HEK293 (cell line): ENCODE measurements at regions not wholly inside any gene's neighbourhood (a gene's known extent, or its start where the extent isn't known, plus 50 kb on each side); places are given as distances from the start of the nearest gene placed in this dataset.

Source experiments
- CTCF ChIA-PET: fragments of 350-600 bp; formaldehyde crosslinking; extraction: SDS; loops from one replicate; lab custom pipeline; 2021; ENCODE audit warnings: antibody characterized with exemption; lab: Yijun Ruan, JAX
- POLR2A ChIA-PET: fragments of 300-600 bp; formaldehyde crosslinking; extraction: SDS; loops from one replicate; lab custom pipeline; 2020; ENCODE audit warnings: antibody characterized with exemption, inconsistent platforms; lab: Yijun Ruan, JAX
- H3K27ac ChIP-seq: fragments of 200-500 bp; sonication (Bioruptor generic); 2 replicates; pipeline ENCODE4 v1.5.1; 2014; ENCODE audit warnings: low read depth, low read length, control low read depth, inconsistent platforms; ENCODE audit errors: extremely low read depth
- H3K36me3 ChIP-seq, 2 experiments: fragments of 200-500 bp in 1 of 2; sonication (Bioruptor generic) in 1 of 2; 1 replicate in 1 of 2; 2 replicates in 1 of 2; pipeline ENCODE4 v1.5.1; 2014 to 2017; ENCODE audit warnings: inconsistent platforms in 2 of 2, low read length in 2 of 2; ENCODE audit not compliant: control insufficient read depth in 2 of 2, insufficient read depth in 1 of 2
- H3K4me1 ChIP-seq: fragments of 200-500 bp; sonication (Bioruptor generic); 2 replicates; pipeline ENCODE4 v1.5.1; 2014; ENCODE audit warnings: mild to moderate bottlenecking, low read length, inconsistent platforms; ENCODE audit not compliant: control insufficient read depth, insufficient read depth
- H3K4me3 ChIP-seq: 2 replicates; pipeline ENCODE4 v1.5.1; 2011; ENCODE audit warnings: low read depth, mild to moderate bottlenecking, control low read depth, low read length, moderate library complexity
- H3K9me3 ChIP-seq: fragments of 200-500 bp; sonication (Bioruptor generic); 2 replicates; pipeline ENCODE4 v1.5.1; 2014; ENCODE audit warnings: low read depth, low read length, inconsistent platforms; ENCODE audit not compliant: control insufficient read depth, insufficient read depth
- OVOL3 ChIP-seq: fragments of 450-650 bp; formaldehyde crosslinking; IDR thresholded peaks from 2 replicates; pipeline ENCODE4 v1.5.1; 2016; ENCODE audit warnings: missing biosample characterization, missing genetic modification characterization
- REST ChIP-seq: fragments of 450-650 bp; formaldehyde crosslinking; IDR thresholded peaks from 2 replicates; pipeline ENCODE4 v1.5.1; 2016; ENCODE audit warnings: missing biosample characterization, missing genetic modification characterization
- SCRT2 ChIP-seq: fragments of 450-650 bp; formaldehyde crosslinking; IDR thresholded peaks from 2 replicates; pipeline ENCODE4 v1.5.1; 2016; ENCODE audit warnings: missing biosample characterization, missing genetic modification characterization
- ZBTB49 ChIP-seq: fragments of 450-650 bp; formaldehyde crosslinking; IDR thresholded peaks from 2 replicates; pipeline ENCODE4 v1.5.1; 2016; ENCODE audit warnings: missing biosample characterization, missing genetic modification characterization, low read depth
- ZNF211 ChIP-seq: fragments of 450-650 bp; formaldehyde crosslinking; IDR thresholded peaks from 2 replicates; pipeline ENCODE4 v1.5.1; 2016; ENCODE audit warnings: low read depth, missing biosample characterization, missing genetic modification characterization
- ZNF266 ChIP-seq: fragments of 450-650 bp; formaldehyde crosslinking; IDR thresholded peaks from 2 replicates; pipeline ENCODE4 v1.5.1; 2016; ENCODE audit warnings: missing biosample characterization, missing genetic modification characterization, low read depth
- ZNF335 ChIP-seq: fragments of 450-650 bp; formaldehyde crosslinking; conservative IDR thresholded peaks from 2 replicates; pipeline ENCODE4 v1.5.1; 2016; ENCODE audit warnings: missing biosample characterization, missing genetic modification characterization
- ZNF398 ChIP-seq: fragments of 450-650 bp; formaldehyde crosslinking; IDR thresholded peaks from 2 replicates; pipeline ENCODE4 v1.5.1; 2017; ENCODE audit warnings: missing biosample characterization, missing genetic modification characterization
- ZNF423 ChIP-seq: fragments of 450-650 bp; formaldehyde crosslinking; IDR thresholded peaks from 2 replicates; pipeline ENCODE4 v1.5.1; 2016; ENCODE audit warnings: missing biosample characterization, missing genetic modification characterization
- ZNF449 ChIP-seq: fragments of 450-650 bp; formaldehyde crosslinking; IDR thresholded peaks from 2 replicates; pipeline ENCODE4 v1.5.1; 2017; ENCODE audit warnings: missing biosample characterization, mild to moderate bottlenecking, missing genetic modification characterization, moderate library complexity
- TF ChIP-seq, protein P1 (sequence below): fragments of 450-650 bp; formaldehyde crosslinking; IDR thresholded peaks from 2 replicates; pipeline ENCODE4 v1.5.1; 2016; ENCODE audit warnings: missing biosample characterization, missing genetic modification characterization

DNA sequence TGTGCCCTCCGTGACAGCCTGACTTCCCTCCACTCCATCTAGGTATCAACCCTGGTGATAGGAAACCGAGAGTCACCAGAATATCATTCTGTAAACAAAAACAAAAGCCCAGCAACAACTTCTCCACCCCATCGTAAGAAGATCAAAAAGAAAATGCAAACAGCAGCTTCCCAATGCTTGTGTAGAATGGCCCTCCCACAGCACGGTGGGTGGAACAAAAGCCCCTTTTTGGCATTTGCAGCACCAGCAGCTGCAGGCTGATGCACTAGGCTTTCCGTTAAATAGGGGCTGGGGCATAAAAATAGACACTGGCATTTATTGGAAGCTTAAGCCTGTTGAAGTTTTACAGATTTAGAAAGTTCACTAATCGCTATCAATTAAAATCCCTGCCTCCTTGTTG is 513.0 kb downstream of the GALR1 start:
- Histone ChIP-seq H3K4me1 (no peaks in the 10 kb centered on the region), H3K4me3 (no peak overlapping the region), H3K27ac (no peak overlapping the region), H3K36me3 (no peaks in the 10 kb centered on the region), H3K9me3 (no peaks in the 10 kb centered on the region)
- POLR2A ChIA-PET = no interaction called here
- CTCF ChIA-PET = interaction anchor here (0.6 to 4.6 kb wide), 4 partner anchors 8 to 222 kb away, joined by 3 to 19 read pairs (median 4); no protein-coding TSS in a partner anchor
- no peak for TF ChIP-seq SCRT2 (tag by site-specific recombination)

GRCh38 chr18:77763530-77764145 is 514.0 kb downstream of the GALR1 start:
- Histone ChIP-seq H3K4me3 (no peak overlapping the region), H3K27ac (no peak overlapping the region), H3K4me1 (no peaks in the 10 kb centered on the region), H3K36me3 (no peaks in the 10 kb centered on the region), H3K9me3 (no peaks in the 10 kb centered on the region)
- TF ChIP-seq REST (no peak), ZNF449 (tag by site-specific recombination) (no peak), ZBTB49 (tag by site-specific recombination) (no peak), ZNF266 (tag by site-specific recombination) (no peak), ZNF423 (tag by site-specific recombination) (no peak), OVOL3 (tag by site-specific recombination) (no peak), ZNF335 (no peak), ZNF211 (tag by site-specific recombination) (no peak), ZNF398 (tag by site-specific recombination) (no peak)
- TF ChIP-seq, protein P1, sequence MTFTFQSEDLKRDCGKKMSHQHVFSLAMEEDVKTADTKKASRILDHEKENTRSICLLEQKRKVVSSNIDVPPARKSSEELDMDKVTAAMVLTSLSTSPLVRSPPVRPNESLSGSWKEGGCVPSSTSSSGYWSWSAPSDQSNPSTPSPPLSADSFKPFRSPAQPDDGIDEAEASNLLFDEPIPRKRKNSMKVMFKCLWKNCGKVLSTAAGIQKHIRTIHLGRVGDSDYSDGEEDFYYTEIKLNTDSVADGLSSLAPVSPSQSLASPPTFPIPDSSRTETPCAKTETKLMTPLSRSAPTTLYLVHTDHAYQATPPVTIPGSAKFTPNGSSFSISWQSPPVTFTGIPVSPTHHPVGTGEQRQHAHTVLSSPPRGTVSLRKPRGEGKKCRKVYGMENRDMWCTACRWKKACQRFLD = no peak
- CTCF ChIA-PET = interaction anchor here (0.5 to 4.6 kb wide), 4 partner anchors 9 to 657 kb away, joined by 3 to 19 read pairs (median 6); no protein-coding TSS in a partner anchor
- POLR2A ChIA-PET = no interaction called here
